WERI-Rb-1 (cell line): ENCODE measurements at regions not wholly inside any gene's neighbourhood (a gene's known extent, or its start where the extent isn't known, plus 50 kb on each side); places are given as distances from the start of the nearest gene placed in this dataset.

Experiments
- DNase-seq: peaks from one replicate; pipeline ENCODE4 v3.0.0-alpha.2; 2020
- H3K27ac ChIP-seq: fragments of 250-450 bp; sonication (Bioruptor Pico); 2 replicates; pipeline ENCODE4 v1.5.1; 2020; ENCODE audit warnings: mild to moderate bottlenecking, moderate library complexity
- H3K27me3 ChIP-seq: fragments of 250-450 bp; sonication (Bioruptor Pico); 2 replicates; pipeline ENCODE4 v1.5.1; 2021; ENCODE audit warnings: mild to moderate bottlenecking, low read depth, moderate library complexity; ENCODE audit not compliant: insufficient read depth, severe bottlenecking
- H3K36me3 ChIP-seq: fragments of 250-450 bp; sonication (Bioruptor Pico); 2 replicates; pipeline ENCODE4 v1.5.1; 2020; ENCODE audit warnings: mild to moderate bottlenecking, moderate library complexity
- H3K4me3 ChIP-seq: 2 replicates; pipeline ENCODE4 v1.5.1; 2011; ENCODE audit warnings: low read depth, mild to moderate bottlenecking, control low read depth, low read length
- H3K9me3 ChIP-seq: fragments of 250-450 bp; sonication (Bioruptor Pico); 2 replicates; pipeline ENCODE4 v1.5.1; 2021; ENCODE audit warnings: mild to moderate bottlenecking, moderate library complexity; ENCODE audit not compliant: severe bottlenecking
- TF ChIP-seq, protein P1 (sequence below): IDR thresholded peaks from 2 replicates; pipeline ENCODE4 v1.5.1; 2011; ENCODE audit warnings: low read depth, mild to moderate bottlenecking, control low read depth, inconsistent platforms, low read length

DNA sequence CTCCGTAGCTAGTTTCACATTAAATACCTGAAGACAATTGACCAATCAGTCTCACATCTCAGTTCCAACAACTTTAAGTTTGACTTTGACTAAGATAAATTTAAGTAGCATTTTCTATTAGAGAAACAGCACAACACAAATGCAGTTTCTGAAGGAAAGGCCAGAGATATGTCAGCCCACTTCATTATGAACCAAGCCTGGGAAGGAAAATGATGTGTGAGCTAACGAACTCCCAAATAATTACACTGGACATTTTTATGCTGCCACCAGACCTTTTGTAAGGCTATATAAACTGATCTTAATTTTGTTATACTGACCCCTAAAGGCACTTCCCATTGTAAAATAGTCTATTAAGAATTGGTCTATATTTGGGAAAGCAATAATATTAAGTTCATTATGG is 57.9 kb upstream of the DACH1 start:
- no peak for DNase-seq
- H3K36me3 ChIP-seq: no peaks in the 10 kb centered on the region
- no peaks in the 10 kb centered on the region for H3K27me3 ChIP-seq
- H3K27ac ChIP-seq: no peak overlapping the region
- no peak overlapping the region for H3K4me3 ChIP-seq
- no peaks in the 10 kb centered on the region for H3K9me3 ChIP-seq
- TF ChIP-seq, protein P1, sequence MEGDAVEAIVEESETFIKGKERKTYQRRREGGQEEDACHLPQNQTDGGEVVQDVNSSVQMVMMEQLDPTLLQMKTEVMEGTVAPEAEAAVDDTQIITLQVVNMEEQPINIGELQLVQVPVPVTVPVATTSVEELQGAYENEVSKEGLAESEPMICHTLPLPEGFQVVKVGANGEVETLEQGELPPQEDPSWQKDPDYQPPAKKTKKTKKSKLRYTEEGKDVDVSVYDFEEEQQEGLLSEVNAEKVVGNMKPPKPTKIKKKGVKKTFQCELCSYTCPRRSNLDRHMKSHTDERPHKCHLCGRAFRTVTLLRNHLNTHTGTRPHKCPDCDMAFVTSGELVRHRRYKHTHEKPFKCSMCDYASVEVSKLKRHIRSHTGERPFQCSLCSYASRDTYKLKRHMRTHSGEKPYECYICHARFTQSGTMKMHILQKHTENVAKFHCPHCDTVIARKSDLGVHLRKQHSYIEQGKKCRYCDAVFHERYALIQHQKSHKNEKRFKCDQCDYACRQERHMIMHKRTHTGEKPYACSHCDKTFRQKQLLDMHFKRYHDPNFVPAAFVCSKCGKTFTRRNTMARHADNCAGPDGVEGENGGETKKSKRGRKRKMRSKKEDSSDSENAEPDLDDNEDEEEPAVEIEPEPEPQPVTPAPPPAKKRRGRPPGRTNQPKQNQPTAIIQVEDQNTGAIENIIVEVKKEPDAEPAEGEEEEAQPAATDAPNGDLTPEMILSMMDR: no peak

DNA sequence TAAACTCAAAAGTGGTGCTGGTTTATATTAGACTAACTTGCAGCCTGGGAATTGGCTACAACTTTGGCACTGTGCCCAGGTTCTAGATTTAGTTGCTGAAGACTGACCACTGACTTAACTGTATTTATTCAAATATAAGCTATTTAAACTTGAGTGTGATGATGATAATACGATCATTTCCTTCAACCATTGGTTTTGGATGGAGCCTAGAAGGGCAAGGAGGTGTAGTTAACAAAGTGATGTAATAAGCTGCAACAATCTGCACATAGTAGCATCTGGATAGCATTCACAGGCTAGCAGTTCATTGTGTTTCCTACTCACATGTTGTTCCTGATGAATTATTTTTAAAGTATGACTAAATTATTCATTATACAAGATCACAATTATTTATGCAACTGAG is 55.2 kb upstream of the DACH1 start:
- Histone ChIP-seq H3K36me3 (no peaks in the 10 kb centered on the region), H3K27me3 (no peaks in the 10 kb centered on the region), H3K27ac (no peak overlapping the region), H3K4me3 (no peak overlapping the region), H3K9me3 (no peaks in the 10 kb centered on the region)
- TF ChIP-seq, protein P1: no peak
- DNase-seq: no peak
